ENCODE measurements at regions not wholly inside any gene's neighbourhood (a gene's known extent, or its start where the extent isn't known, plus 50 kb on each side); places are given as distances from the start of the nearest gene placed in this dataset.

GRCh38 chrX:20488473-20488872 lies 221.8 kb upstream of the RPS6KA3 start:
- no peak for DNase-seq (ENCODE audit: low read depth)
- TF ChIP-seq, protein P1, sequence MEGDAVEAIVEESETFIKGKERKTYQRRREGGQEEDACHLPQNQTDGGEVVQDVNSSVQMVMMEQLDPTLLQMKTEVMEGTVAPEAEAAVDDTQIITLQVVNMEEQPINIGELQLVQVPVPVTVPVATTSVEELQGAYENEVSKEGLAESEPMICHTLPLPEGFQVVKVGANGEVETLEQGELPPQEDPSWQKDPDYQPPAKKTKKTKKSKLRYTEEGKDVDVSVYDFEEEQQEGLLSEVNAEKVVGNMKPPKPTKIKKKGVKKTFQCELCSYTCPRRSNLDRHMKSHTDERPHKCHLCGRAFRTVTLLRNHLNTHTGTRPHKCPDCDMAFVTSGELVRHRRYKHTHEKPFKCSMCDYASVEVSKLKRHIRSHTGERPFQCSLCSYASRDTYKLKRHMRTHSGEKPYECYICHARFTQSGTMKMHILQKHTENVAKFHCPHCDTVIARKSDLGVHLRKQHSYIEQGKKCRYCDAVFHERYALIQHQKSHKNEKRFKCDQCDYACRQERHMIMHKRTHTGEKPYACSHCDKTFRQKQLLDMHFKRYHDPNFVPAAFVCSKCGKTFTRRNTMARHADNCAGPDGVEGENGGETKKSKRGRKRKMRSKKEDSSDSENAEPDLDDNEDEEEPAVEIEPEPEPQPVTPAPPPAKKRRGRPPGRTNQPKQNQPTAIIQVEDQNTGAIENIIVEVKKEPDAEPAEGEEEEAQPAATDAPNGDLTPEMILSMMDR (IDR thresholded peaks at IDR 0.05; ENCODE audit: control insufficient read depth, extremely low read depth, insufficient read depth): no peak
- H3K4me3 ChIP-seq (ENCODE audit: low read depth, low read length): no peak overlapping the region

DNA sequence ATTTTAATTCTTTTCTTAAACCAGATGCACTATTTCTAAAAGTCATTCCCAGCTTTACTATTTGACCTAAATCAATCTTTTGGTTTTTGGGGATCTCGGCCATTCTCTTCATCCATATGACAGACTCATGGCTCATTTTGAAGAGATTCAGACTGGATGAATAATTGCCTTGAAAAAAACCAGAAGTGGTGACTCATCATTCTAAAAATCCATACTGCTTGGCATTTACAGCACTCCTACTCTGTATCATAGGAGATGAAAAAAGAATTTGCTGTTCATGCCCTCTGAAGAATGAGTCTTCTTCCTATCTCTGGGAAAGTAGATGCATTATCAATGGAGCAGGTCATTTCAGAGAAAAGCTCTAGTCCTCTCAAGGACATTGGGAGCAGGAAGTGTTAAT lies 220.5 kb upstream of the RPS6KA3 start:
- no peak overlapping the region for H3K4me3 ChIP-seq (ENCODE audit: low read depth, low read length)
- no peak for DNase-seq (ENCODE audit: low read depth)
- TF ChIP-seq, protein P1 (IDR thresholded peaks at IDR 0.05; ENCODE audit: control insufficient read depth, extremely low read depth, insufficient read depth): no peak

DNA sequence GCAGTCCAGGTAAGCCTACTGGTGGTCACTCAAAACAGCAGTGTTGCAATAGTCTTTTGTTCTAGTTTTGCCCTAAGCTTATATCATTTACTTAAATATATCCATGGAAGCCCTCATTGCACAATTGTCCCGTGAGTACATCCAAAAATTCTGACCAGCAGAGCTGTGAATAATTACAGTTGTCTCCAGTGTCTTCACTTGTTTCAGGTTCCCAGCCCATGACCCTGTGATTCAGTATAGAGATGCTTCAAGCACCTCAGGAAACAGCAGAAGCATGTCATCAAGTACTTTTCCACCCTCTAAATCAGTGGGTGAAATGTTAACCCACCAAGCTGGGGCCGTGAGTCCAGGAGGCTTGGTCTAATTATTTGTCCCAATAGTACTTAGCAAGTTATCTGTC lies 214.9 kb upstream of the RPS6KA3 start:
- TF ChIP-seq, protein P1 (IDR thresholded peaks at IDR 0.05; ENCODE audit: control insufficient read depth, extremely low read depth, insufficient read depth): no peak
- no peak for DNase-seq (ENCODE audit: low read depth)
- no peak overlapping the region for H3K4me3 ChIP-seq (ENCODE audit: low read depth, low read length)

DNA sequence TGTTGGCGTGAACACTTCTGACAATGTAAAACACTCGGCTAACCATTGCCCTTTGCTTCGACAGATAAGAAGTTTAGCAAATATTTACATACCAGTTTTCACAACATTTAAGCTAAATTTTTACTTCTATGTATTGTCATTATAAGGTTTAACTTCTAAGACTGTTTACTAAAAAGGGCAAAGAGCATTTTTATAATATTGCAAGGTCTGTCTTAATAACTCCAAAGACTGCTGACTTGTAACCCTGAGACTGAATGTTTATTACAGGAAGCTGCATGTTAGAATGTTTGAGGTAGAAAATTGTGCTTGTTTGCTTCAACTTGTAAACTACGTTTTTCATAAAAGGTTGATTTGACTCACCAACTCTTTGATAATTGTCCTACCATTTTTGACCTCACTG lies 213.2 kb upstream of the RPS6KA3 start:
- no peak for DNase-seq (ENCODE audit: low read depth)
- H3K4me3 ChIP-seq (ENCODE audit: low read depth, low read length): no peak overlapping the region
- TF ChIP-seq, protein P1 (IDR thresholded peaks at IDR 0.05; ENCODE audit: control insufficient read depth, extremely low read depth, insufficient read depth): no peak

- H3K4me3 ChIP-seq (ENCODE audit: low read depth, low read length): no peak overlapping the region
- DNase-seq (ENCODE audit: low read depth): no peak
- TF ChIP-seq, protein P1 (IDR thresholded peaks at IDR 0.05; ENCODE audit: control insufficient read depth, extremely low read depth, insufficient read depth): no peak
Measured at GRCh38 chrX:20479048-20479447, 212.3 kb upstream of the RPS6KA3 start.

- H3K4me3 ChIP-seq (ENCODE audit: low read depth, low read length): no peak overlapping the region
- DNase-seq (ENCODE audit: low read depth): no peak
- TF ChIP-seq, protein P1 (IDR thresholded peaks at IDR 0.05; ENCODE audit: control insufficient read depth, extremely low read depth, insufficient read depth): no peak
Measured at GRCh38 chrX:20477836-20478524, 211.3 kb upstream of the RPS6KA3 start.

DNA sequence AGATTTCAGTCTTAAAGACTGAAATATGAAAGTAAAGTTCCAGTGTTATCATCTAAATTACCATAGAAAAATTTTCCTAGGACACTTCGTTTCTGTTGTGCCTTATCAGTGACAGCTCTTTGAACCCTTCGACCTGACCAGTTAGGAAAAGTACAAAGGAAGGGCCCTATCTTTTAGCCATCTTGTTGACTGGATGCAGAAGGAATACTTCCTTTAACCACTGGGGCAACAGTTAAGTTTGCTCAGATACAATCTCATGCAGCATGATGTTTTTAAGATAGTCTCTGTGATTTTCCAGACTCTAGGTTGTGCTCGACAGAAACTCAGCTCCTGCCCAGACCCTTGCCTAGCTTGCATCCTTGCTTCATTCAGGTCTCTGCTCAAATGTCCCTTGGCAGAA lies 210.5 kb upstream of the RPS6KA3 start:
- no peak overlapping the region for H3K4me3 ChIP-seq (ENCODE audit: low read depth, low read length)
- TF ChIP-seq, protein P1 (IDR thresholded peaks at IDR 0.05; ENCODE audit: control insufficient read depth, extremely low read depth, insufficient read depth): no peak
- no peak for DNase-seq (ENCODE audit: low read depth)
